ENCODE measurements at regions not wholly inside any gene's neighbourhood (a gene's known extent, or its start where the extent isn't known, plus 50 kb on each side); places are given as distances from the start of the nearest gene placed in this dataset.

- TF ChIP-seq CHD2 (IDR thresholded peaks at IDR 0.05; ENCODE audit: low read depth, low read length) (no peak), TAF1 (IDR thresholded peaks at IDR 0.05; ENCODE audit: control insufficient read depth, extremely low read depth, insufficient read depth, low read length, severe bottlenecking) (no peak), GATAD2B (IDR thresholded peaks at IDR 0.05; ENCODE audit: borderline replicate concordance) (no peak), SFPQ (IDR thresholded peaks at IDR 0.05; ENCODE audit: low read depth, low read length) (no peak), E2F1 (CRISPR knock-in tag; IDR thresholded peaks at IDR 0.05) (no peak), HOXB6 (CRISPR knock-in tag; IDR thresholded peaks at IDR 0.05; ENCODE audit: borderline replicate concordance) (no peak), ZNF609 (CRISPR knock-in tag; IDR thresholded peaks at IDR 0.05; ENCODE audit: borderline replicate concordance) (no peak), ZNF518B (CRISPR knock-in tag; IDR thresholded peaks at IDR 0.05) (no peak), E2F3 (CRISPR knock-in tag; IDR thresholded peaks at IDR 0.05) (no peak), ID3 (CRISPR knock-in tag; IDR thresholded peaks at IDR 0.05) (no peak), ID3 (tag; IDR thresholded peaks at IDR 0.05) (no peak), ZNF239 (CRISPR knock-in tag; IDR thresholded peaks at IDR 0.05) (peak; percentile 40; the same call in 1 of the 2 replicates), ZBTB7A (IDR thresholded peaks at IDR 0.05; ENCODE audit: borderline replicate concordance, control insufficient read depth, low read depth, low read length) (no peak), ZNF445 (CRISPR knock-in tag; IDR thresholded peaks at IDR 0.05; ENCODE audit: low read depth) (no peak)
Observed at GRCh38 chr2:136434251-136434715, 316.3 kb upstream of the CXCR4 start (continued).
